ENCODE measurements at regions not wholly inside any gene's neighbourhood (a gene's known extent, or its start where the extent isn't known, plus 50 kb on each side); places are given as distances from the start of the nearest gene placed in this dataset.

DNA sequence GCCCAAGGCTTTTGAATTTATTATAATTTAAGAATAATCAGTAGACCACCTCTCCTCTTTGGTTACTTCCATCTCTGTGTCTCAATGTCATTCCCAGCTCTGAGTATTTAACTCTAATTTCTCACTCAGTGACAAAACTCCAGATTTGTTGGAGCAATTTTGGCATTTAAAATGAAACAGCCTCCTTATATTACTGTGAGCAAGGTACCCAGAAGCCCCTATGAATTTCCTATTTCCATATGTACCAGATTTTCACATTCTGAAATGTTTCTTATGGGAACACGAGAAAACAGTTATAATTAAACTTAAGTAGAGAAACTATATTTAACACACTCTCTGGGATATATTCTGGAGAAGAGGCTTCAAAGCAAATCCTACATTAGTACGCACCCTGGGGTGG is 285.4 kb upstream of the CDH8 start:
- TF ChIP-seq, protein P1, sequence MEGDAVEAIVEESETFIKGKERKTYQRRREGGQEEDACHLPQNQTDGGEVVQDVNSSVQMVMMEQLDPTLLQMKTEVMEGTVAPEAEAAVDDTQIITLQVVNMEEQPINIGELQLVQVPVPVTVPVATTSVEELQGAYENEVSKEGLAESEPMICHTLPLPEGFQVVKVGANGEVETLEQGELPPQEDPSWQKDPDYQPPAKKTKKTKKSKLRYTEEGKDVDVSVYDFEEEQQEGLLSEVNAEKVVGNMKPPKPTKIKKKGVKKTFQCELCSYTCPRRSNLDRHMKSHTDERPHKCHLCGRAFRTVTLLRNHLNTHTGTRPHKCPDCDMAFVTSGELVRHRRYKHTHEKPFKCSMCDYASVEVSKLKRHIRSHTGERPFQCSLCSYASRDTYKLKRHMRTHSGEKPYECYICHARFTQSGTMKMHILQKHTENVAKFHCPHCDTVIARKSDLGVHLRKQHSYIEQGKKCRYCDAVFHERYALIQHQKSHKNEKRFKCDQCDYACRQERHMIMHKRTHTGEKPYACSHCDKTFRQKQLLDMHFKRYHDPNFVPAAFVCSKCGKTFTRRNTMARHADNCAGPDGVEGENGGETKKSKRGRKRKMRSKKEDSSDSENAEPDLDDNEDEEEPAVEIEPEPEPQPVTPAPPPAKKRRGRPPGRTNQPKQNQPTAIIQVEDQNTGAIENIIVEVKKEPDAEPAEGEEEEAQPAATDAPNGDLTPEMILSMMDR (IDR thresholded peaks at IDR 0.05) = no peak
- no peak for TF ChIP-seq POLR2A (IDR thresholded peaks at IDR 0.05)
